ENCODE measurements at regions not wholly inside any gene's neighbourhood (a gene's known extent, or its start where the extent isn't known, plus 50 kb on each side); places are given as distances from the start of the nearest gene placed in this dataset.

- intact Hi-C loops (cut with DNase I), result no loop called here
- no peak for DNase-seq (ENCODE audit: low spot score)
Measured at GRCh38 chr12:34186492-34186891, 164.2 kb downstream of the ALG10 start.

GRCh38 chr12:34188974-34189373 lies 166.7 kb downstream of the ALG10 start:
- DNase-seq (ENCODE audit: low spot score), result no peak
- intact Hi-C loops (cut with DNase I), result no loop called here

- no peak for DNase-seq (ENCODE audit: low spot score)
Measured at GRCh38 chr12:34190054-34190453, 167.8 kb downstream of the ALG10 start.

GRCh38 chr12:34198924-34199323 lies 176.6 kb downstream of the ALG10 start:
- intact Hi-C loops (cut with DNase I), result no loop called here
- DNase-seq (ENCODE audit: low spot score), result no peak

More at GRCh38 chr12:34190054-34190453, 167.8 kb downstream of the ALG10 start:
- intact Hi-C loops (cut with DNase I), result no loop called here

GRCh38 chr12:34203866-34204620 lies 181.7 kb downstream of the ALG10 start:
- DNase-seq (ENCODE audit: low spot score), result no peak
- intact Hi-C loops (cut with DNase I), result no loop called here

- no peak for DNase-seq (ENCODE audit: low spot score)
- intact Hi-C loops (cut with DNase I), result no loop called here
Measured at GRCh38 chr12:34204830-34205285, 182.6 kb downstream of the ALG10 start.

- DNase-seq (ENCODE audit: low spot score), result no peak
- intact Hi-C loops (cut with DNase I), result no loop called here
Measured at GRCh38 chr12:34205401-34205800, 183.1 kb downstream of the ALG10 start.

- DNase-seq (ENCODE audit: low spot score), result no peak
- intact Hi-C loops (cut with DNase I), result no loop called here
Measured at GRCh38 chr12:34206061-34206785, 183.9 kb downstream of the ALG10 start.

- intact Hi-C loops (cut with DNase I), result no loop called here
- no peak for DNase-seq (ENCODE audit: low spot score)
Measured at GRCh38 chr12:34207858-34208257, 185.6 kb downstream of the ALG10 start.

GRCh38 chr12:34208331-34209258 lies 186.3 kb downstream of the ALG10 start:
- intact Hi-C loops (cut with DNase I), result no loop called here
- no peak for DNase-seq (ENCODE audit: low spot score)

GRCh38 chr12:34209259-34209835 lies 187.1 kb downstream of the ALG10 start:
- intact Hi-C loops (cut with DNase I), result no loop called here
- DNase-seq (ENCODE audit: low spot score), result no peak

GRCh38 chr12:34210183-34210582 lies 187.9 kb downstream of the ALG10 start:
- intact Hi-C loops (cut with DNase I), result no loop called here
- DNase-seq (ENCODE audit: low spot score), result no peak

- no peak for DNase-seq (ENCODE audit: low spot score)
- intact Hi-C loops (cut with DNase I), result no loop called here
Measured at GRCh38 chr12:34210689-34211530, 188.6 kb downstream of the ALG10 start.

GRCh38 chr12:34212651-34213050 lies 190.4 kb downstream of the ALG10 start:
- intact Hi-C loops (cut with DNase I), result no loop called here

GRCh38 chr12:34214011-34214410 lies 191.7 kb downstream of the ALG10 start:
- intact Hi-C loops (cut with DNase I), result no loop called here

More at GRCh38 chr12:34212651-34213050, 190.4 kb downstream of the ALG10 start:
- DNase-seq (ENCODE audit: low spot score), result no peak

GRCh38 chr12:34215213-34215892 lies 193.1 kb downstream of the ALG10 start:
- intact Hi-C loops (cut with DNase I), result no loop called here
- no peak for DNase-seq (ENCODE audit: low spot score)

More at GRCh38 chr12:34214011-34214410, 191.7 kb downstream of the ALG10 start:
- no peak for DNase-seq (ENCODE audit: low spot score)

- intact Hi-C loops (cut with DNase I), result no loop called here
- no peak for DNase-seq (ENCODE audit: low spot score)
Measured at GRCh38 chr12:34215893-34216285, 193.6 kb downstream of the ALG10 start.

- DNase-seq (ENCODE audit: low spot score), result no peak
- intact Hi-C loops (cut with DNase I), result no loop called here
Measured at GRCh38 chr12:34217660-34218059, 195.4 kb downstream of the ALG10 start.
